PC-9 (cell line): ENCODE measurements at regions not wholly inside any gene's neighbourhood (a gene's known extent, or its start where the extent isn't known, plus 50 kb on each side); places are given as distances from the start of the nearest gene placed in this dataset.

ENCODE experiments used
- BruUV-seq: library from RNA; stranded (reverse); fragments of 400-500 nt; replicated peaks from 2 replicates; lab custom pipeline; 2021; lab: Mats Ljungman, UMichigan
- CTCF ChIA-PET: fragments of 300-600 bp; sonication (Branson Sonifier 250); formaldehyde crosslinking; loops from one replicate; lab custom pipeline; 2022; ENCODE audit warnings: antibody characterized with exemption; lab: Charles Lee
- POLR2A ChIA-PET: fragments of 300-600 bp; sonication (Branson Sonifier 250); formaldehyde crosslinking; loops from one replicate; lab custom pipeline; 2022; ENCODE audit warnings: antibody characterized with exemption; ENCODE audit not compliant: unreplicated experiment; lab: Charles Lee
- DNase-seq, 2 experiments: peaks; one replicate each; pipeline versions ENCODE4 v3.0.0 to v3.0.0-alpha.2; 2015 to 2022; ENCODE audit warnings: mixed read lengths in 1 of 2
- H2AFZ ChIP-seq: fragments of 200-600 bp; sonication (generic); 2 replicates; pipeline ENCODE4 v1.8.1; 2017; ENCODE audit warnings: antibody characterized with exemption
- H3F3A ChIP-seq: fragments of 200-600 bp; sonication (generic); 2 replicates; pipeline ENCODE4 v1.8.1; 2017; ENCODE audit warnings: antibody characterized with exemption, mild to moderate bottlenecking, low read depth; ENCODE audit not compliant: insufficient read depth
- H3K27ac ChIP-seq: fragments of 200-600 bp; sonication (generic); 2 replicates; pipeline ENCODE4 v1.6.1; 2016; ENCODE audit warnings: mixed run types
- H3K27me3 ChIP-seq: fragments of 200-600 bp; sonication (generic); 2 replicates; pipeline ENCODE4 v1.6.1; 2016; ENCODE audit warnings: low read depth, mixed run types; ENCODE audit not compliant: insufficient read depth
- H3K36me3 ChIP-seq: fragments of 200-600 bp; sonication (generic); 2 replicates; pipeline ENCODE4 v1.6.1; 2016; ENCODE audit warnings: low read depth, mixed run types
- H3K4me1 ChIP-seq: fragments of 200-600 bp; sonication (generic); replicated peaks from 2 replicates; pipeline ENCODE4 v1.6.1; 2016; ENCODE audit warnings: mixed run types; ENCODE audit not compliant: insufficient read depth
- H3K4me2 ChIP-seq: fragments of 200-600 bp; sonication (generic); 2 replicates; pipeline ENCODE4 v1.6.1; 2017; ENCODE audit warnings: mixed run types
- H3K4me3 ChIP-seq: fragments of 200-600 bp; sonication (generic); 2 replicates; pipeline ENCODE4 v1.6.1; 2016; ENCODE audit warnings: mixed run types
- H3K79me2 ChIP-seq: fragments of 200-600 bp; sonication (generic); 2 replicates; pipeline ENCODE4 v1.6.1; 2017; ENCODE audit warnings: low read depth, mixed run types
- H3K9me2 ChIP-seq: fragments of 200-600 bp; sonication (generic); 2 replicates; pipeline ENCODE4 v1.8.1; 2017; ENCODE audit warnings: mild to moderate bottlenecking; ENCODE audit not compliant: insufficient read depth
- H3K9me3 ChIP-seq: fragments of 200-600 bp; sonication (generic); 2 replicates; pipeline ENCODE4 v1.8.1; 2016; ENCODE audit warnings: low read depth; ENCODE audit not compliant: insufficient read depth
- H4K20me1 ChIP-seq: fragments of 200-600 bp; sonication (generic); 2 replicates; pipeline ENCODE4 v1.8.1; 2017; ENCODE audit not compliant: insufficient read depth
- CTCF ChIP-seq: fragments of 200-600 bp; sonication (generic); conservative IDR thresholded peaks from 2 replicates; pipeline ENCODE4 v1.6.1; 2017; ENCODE audit warnings: mixed run types, antibody characterized with exemption, mild to moderate bottlenecking, moderate library complexity
- EZH2 ChIP-seq: fragments of 200-600 bp; sonication (generic); IDR thresholded peaks from 2 replicates; pipeline ENCODE4 v1.8.0; 2017; ENCODE audit warnings: antibody characterized with exemption, low read depth
- intact Hi-C: fragments of 100-400 bp; cut with micrococcal nuclease; formaldehyde crosslinking; loops from one replicate; pipeline ENCODE4 v1.10.0; 2022; ENCODE audit not compliant: unreplicated experiment

GRCh38 chr12:75636607-75637006 lies 125.2 kb upstream of the KRR1 start:
- Histone ChIP-seq H3K4me2 (no peak overlapping the region), H3K36me3 (no peaks in the 10 kb centered on the region), H3K79me2 (no peaks in the 10 kb centered on the region), H3K27me3 (no peaks in the 10 kb centered on the region), H3K4me3 (no peak overlapping the region), H3F3A (peaks cover 10% of the 10 kb centered on the region; the same call in 1 of the 2 replicates), H3K9me2 (no peaks in the 10 kb centered on the region), H4K20me1 (no peaks in the 10 kb centered on the region), H3K27ac (peak overlapping the region; percentile 56; the same call in 1 of the 2 replicates), H3K9me3 (no peaks in the 10 kb centered on the region; the same call in 1 of the 2 replicates), H3K4me1 (peaks cover 16% of the 10 kb centered on the region), H2AFZ (no peak overlapping the region)
- no peak for DNase-seq
- no TSS peak for BruUV-seq
- ChIA-PET POLR2A (no interaction called here), CTCF (no interaction called here)
- TF ChIP-seq CTCF (no peak), EZH2 (no peak)
- intact Hi-C loops = no loop called here

GRCh38 chr12:75635606-75636444 lies 124.4 kb upstream of the KRR1 start:
- H3K9me3 ChIP-seq = no peaks in the 10 kb centered on the region; the same call in 1 of the 2 replicates
- CTCF ChIA-PET = interaction anchor here (0.7 kb wide), 1 partner anchor 1868 kb away, joined by 3 read pairs; no protein-coding TSS in a partner anchor
- H3K4me3 ChIP-seq = no peak overlapping the region
- peak overlapping the region; percentile 56 for H3K27ac ChIP-seq
- POLR2A ChIA-PET = no interaction called here
- peak overlapping the region; percentile 64; the same call in 1 of the 2 replicates for H2AFZ ChIP-seq
- H3K79me2 ChIP-seq = no peaks in the 10 kb centered on the region
- intact Hi-C loops = no loop called here
- no peak for TF ChIP-seq EZH2
- TF ChIP-seq CTCF = no peak
- H3K4me1 ChIP-seq = peaks cover 16% of the 10 kb centered on the region
- no TSS peak for BruUV-seq
- no peaks in the 10 kb centered on the region for H3K36me3 ChIP-seq
- no peaks in the 10 kb centered on the region for H3K27me3 ChIP-seq
- no peaks in the 10 kb centered on the region for H3K9me2 ChIP-seq
- H3K4me2 ChIP-seq = peak overlapping the region; percentile 27
- DNase-seq = peak in 1 of 2 experiments; percentile 47
- H4K20me1 ChIP-seq = no peaks in the 10 kb centered on the region
- H3F3A ChIP-seq = peaks cover 10% of the 10 kb centered on the region; the same call in 1 of the 2 replicates

- peaks cover 16% of the 10 kb centered on the region for H3K4me1 ChIP-seq
- CTCF ChIA-PET = no interaction called here
- no peaks in the 10 kb centered on the region for H3K9me2 ChIP-seq
- no TSS peak for BruUV-seq
- no peak overlapping the region for H3K4me3 ChIP-seq
- intact Hi-C loops = no loop called here
- DNase-seq = no peak
- H3K27ac ChIP-seq = 0 out of 2 replicates have a peak overlapping the region, but pooled peaks have one; percentile 56
- H3K9me3 ChIP-seq = peaks cover 2% of the 10 kb centered on the region; the same call in 1 of the 2 replicates
- no peak for TF ChIP-seq CTCF
- no peak for TF ChIP-seq EZH2
- POLR2A ChIA-PET = no interaction called here
- H3K36me3 ChIP-seq = no peaks in the 10 kb centered on the region
- no peaks in the 10 kb centered on the region for H3K79me2 ChIP-seq
- peaks cover 10% of the 10 kb centered on the region; the same call in 1 of the 2 replicates for H3F3A ChIP-seq
- no peaks in the 10 kb centered on the region for H4K20me1 ChIP-seq
- H3K4me2 ChIP-seq = no peak overlapping the region
- no peak overlapping the region; the same call in 1 of the 2 replicates for H2AFZ ChIP-seq
- H3K27me3 ChIP-seq = no peaks in the 10 kb centered on the region
Measured at GRCh38 chr12:75634244-75635222, 123.1 kb upstream of the KRR1 start.
